A204.1 (cell line): ENCODE measurements at regions not wholly inside any gene's neighbourhood (a gene's known extent, or its start where the extent isn't known, plus 50 kb on each side); places are given as distances from the start of the nearest gene placed in this dataset.

Source experiments
- FAIRE-seq: peaks from 2 replicates; lab custom pipeline; 2012; peaks lifted over from hg19 to GRCh38; lab: Jason Lieb, UNC

DNA sequence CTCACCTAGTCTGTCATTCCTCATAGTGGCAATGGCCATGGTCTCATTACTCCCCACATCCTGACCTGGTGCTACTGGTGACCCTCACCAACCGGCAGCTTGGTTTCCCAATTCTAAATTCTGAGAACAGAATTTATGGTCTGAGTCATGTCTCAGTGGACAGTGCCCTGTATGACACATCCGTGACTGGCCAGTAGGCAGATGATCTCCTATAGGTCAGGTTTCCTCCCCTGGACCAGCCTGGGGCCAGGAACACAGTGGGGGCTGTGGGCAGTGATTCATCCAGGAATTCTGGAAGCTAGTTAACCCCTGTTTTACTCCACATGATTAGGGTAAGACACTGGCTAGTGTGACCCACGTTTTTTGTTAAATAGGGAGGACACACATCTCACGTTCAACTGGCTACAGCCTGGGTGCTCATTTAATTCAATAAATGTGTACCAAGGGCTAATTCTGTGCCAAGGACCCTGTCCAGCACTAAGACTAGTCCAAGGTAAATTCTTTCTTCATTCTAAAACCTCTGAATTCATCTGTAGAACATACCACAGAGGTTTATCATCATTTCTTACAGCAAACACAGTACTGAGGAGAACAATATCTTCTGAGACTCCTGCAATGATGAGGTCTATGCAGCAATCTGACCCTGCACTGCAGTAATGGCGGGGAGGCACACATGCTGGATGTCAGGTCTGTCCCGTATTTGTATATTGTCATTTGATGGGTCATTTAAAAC is 249.6 kb upstream of the TBX3 start:
- no peak for FAIRE-seq

- no peak for FAIRE-seq
Measured at GRCh38 chr12:114932806-114933205, 248.8 kb upstream of the TBX3 start.

- no peak for FAIRE-seq
Measured at GRCh38 chr12:114931025-114931424, 247.1 kb upstream of the TBX3 start.

- FAIRE-seq: no peak
Measured at GRCh38 chr12:114926341-114926740, 242.4 kb upstream of the TBX3 start.

- FAIRE-seq: no peak
Measured at GRCh38 chr12:114924946-114925475, 241.0 kb upstream of the TBX3 start.

GRCh38 chr12:114921781-114922180 is 237.8 kb upstream of the TBX3 start:
- FAIRE-seq: no peak

DNA sequence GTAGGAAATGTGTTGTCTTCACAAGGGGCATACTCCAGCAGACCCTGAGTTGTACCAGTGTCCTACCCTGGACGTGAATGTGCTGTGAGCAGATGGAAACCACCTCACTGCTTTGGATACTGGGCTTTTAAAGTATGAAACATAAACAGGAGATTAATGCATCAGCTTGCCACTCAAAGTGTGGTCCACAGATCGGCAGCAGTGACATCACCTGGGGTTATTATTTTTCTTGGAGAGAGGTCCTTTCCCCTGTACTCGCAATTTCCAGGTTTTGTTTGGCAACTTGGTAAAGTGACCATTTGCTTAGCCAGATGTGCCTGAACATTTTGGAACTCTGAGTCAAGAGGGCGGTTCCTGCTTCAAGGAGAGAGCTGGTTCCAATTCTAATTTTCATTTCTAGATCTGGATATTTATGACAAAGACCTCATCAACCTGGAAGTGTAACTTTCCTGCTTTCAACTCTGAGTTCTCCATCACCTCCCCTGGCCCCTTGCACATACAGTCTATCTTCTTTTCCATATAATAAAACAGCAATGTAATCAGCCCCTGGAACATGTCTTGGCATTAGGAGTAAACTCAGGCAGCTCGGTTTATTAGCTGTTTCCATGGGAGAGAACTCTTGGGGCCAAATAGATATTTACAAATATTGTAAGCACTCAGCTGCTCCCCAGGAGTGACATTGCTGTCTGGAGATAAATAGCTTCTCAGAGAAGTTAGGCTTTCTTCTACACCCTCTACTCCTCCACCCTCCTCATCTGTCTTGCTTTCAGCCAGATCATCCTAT is 237.0 kb upstream of the TBX3 start:
- no peak for FAIRE-seq

DNA sequence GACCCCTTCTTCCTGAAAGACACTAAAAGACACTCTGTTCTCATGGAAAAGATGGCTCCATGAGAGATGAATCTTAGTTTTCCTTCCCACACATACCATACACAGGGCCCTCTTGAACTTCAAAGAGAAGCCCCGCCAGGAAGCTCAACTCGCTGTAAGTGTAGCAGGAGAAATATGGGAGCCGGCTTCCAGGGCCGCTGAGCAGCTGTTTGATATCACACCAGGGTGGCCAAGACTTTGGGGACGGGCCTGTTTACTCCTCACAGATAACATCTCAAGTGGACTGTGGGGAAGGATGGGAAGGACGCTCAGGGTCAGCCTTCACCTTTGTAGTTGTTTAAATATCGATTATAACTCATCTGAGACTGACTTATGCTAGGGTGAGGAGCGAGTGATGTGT is 235.5 kb upstream of the TBX3 start:
- no peak for FAIRE-seq

- FAIRE-seq: no peak
Measured at GRCh38 chr12:114918535-114919233, 234.7 kb upstream of the TBX3 start.

- no peak for FAIRE-seq
Measured at GRCh38 chr12:114917953-114918352, 234.0 kb upstream of the TBX3 start.

- no peak for FAIRE-seq
Measured at GRCh38 chr12:114917307-114917706, 233.3 kb upstream of the TBX3 start.

DNA sequence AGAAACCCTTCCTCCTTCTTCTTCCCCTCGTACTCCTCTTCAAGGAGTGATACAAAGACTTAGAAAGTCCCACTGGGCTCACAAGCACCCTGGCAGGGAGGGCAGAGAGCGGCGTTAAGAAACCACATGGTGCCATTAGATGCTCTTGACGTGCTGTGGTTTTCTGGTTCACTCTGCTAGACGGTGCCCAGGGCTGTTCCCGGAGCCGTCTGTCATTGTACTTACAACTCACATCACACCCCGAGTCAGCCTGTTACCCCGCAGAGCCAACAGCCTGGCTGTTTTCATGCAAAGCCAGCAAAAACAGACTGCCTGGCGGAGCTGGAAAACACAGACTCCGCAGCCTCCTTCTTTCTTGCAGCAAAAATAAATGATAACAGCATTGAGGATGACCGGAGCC is 232.6 kb upstream of the TBX3 start:
- no peak for FAIRE-seq

DNA sequence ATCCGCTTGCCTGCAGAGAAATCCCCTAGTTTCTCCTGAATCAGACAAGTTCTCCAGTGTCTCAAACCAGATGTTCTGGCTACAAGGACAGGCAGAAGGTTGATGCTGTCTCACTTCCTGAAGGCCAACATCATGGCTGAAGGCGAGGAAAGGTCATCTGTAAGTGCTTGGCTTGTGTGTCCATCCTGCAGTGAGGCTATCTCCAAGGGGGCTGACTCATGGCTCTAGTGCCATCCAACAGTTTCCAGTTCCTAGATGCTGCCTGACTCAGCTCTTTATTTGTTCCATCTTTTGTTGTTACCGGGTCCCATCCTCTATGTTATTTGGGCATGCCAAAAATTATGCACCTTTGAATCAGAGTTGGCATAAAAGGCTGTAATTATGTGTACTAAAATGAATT is 232.1 kb upstream of the TBX3 start:
- FAIRE-seq: no peak

DNA sequence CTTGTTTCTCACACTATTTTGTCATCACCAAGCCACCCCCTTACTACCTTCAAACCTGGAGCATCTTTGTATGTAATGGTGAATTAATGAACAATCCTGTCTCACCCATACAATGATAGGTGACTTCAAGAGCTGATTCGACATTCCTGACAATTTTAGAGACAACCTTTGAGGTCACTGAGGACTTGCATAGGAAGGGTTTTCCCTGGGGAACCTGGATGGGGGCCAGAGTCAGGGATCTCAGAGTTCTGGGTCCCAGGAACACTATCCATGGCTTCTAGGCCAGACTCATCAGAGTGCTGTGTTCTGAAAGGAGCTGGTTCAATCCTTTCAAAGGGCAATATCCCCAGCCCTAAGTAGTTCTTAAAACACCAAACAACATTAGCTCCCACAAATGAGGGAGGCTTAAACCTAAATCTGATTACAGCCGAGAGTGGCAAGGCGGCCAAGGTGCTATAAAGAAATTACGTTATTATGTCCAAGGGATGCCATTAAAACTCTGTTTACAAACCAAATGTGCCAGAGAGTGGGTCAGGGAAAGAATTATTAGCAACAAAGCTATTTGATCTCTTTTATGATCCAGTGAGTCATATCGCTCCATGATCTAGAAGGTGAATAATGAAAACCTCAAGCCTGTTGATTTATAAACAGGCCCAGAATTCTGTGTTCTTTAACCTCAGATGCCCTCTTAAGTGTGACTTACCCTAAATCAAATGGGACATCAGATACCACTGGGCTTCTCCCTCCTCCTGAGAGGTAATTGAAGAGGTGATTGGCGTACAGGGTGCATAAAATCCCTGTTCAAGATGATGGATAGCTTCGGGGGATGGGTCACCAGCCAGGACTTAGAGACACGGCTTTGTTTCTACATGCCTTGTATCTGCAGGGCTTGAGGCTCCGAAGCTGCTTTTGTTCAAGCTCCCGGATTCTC is 230.2 kb upstream of the TBX3 start:
- no peak for FAIRE-seq

DNA sequence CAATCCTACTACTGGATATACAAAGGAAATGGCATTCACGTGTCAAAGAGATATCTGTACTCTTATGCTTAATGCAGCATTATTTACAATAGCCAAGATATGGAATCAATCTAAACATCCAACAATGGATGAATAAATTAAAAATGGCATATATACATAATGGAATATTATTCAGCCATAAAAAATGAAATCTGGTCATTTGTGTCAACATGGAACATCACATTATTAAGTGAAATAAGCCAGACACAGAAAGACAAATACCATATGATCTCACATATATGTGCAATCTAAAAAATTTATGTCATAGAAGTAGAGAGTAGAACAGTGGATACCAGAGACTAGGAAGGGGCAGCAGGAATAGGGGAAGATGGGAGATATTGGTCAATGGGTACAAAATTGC is 228.8 kb upstream of the TBX3 start:
- FAIRE-seq: no peak

DNA sequence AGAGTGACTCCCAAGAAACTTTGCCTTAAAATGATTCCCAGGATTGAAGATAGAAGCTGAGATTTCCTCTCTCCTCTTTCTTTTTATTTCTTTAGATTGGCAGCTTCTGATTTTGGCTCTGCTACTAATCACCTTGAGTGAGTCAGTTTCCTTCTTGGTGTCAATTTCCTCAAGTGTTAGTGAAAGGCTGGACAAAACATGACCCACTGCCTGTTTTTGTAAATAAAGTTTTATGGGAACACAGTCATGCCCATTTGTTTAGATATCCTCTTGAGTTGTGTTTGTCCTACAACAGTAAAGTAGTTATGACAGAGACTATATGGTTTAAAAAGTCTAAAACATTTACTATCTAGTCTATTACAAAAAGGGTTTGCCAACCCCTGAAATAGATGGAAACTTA is 227.2 kb upstream of the TBX3 start:
- no peak for FAIRE-seq

GRCh38 chr12:114904254-114905003 is 220.5 kb upstream of the TBX3 start:
- FAIRE-seq: no peak

DNA sequence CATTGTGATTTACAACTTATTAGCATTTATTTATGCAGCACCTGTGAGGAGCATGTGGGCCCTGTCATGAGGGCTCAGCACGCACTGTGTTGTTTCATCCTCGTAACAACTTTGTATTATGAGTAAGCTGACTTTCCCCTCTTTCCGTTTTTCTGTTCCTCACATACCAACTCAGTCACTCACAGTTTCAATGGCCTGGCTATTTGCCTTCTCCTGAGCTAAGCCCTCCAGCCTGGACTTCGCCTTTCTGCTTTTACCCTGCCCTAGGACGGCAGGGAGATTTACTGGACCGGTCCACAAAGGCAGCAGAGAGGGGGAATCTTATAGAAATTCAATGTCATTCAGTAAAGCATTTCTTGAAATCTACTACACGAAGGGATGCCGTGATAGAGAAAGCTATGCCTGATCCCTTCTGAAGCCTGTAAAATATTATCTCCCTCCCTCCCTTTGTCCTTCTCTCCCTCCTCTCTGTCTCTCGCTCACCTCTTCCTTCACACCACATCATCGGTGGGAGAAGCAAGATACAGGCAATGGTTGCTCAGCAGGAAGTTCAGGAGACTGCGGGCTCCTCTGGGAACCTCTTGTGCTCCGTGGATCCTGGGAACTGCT is 219.2 kb upstream of the TBX3 start:
- no peak for FAIRE-seq

- FAIRE-seq: no peak
Measured at GRCh38 chr12:114902665-114903064, 218.7 kb upstream of the TBX3 start.

DNA sequence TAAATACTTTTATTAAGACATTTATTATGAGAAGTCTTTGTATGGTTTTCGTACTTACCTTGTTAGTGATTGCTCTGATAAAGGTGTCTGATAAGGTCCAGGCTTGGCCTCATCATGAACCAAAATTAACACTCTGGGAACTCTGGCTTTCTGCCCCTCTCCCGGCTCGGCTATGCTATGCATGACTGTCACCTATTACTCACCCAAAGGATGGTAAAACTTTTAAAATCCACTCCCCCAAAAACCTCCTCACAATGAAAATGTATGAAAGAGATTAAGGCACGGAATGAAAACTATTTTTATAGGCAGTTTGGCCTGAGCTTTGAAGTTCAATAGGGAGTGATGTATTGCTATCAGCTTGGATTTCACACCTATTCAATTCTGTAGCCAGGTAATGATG is 217.3 kb upstream of the TBX3 start:
- FAIRE-seq: no peak

DNA sequence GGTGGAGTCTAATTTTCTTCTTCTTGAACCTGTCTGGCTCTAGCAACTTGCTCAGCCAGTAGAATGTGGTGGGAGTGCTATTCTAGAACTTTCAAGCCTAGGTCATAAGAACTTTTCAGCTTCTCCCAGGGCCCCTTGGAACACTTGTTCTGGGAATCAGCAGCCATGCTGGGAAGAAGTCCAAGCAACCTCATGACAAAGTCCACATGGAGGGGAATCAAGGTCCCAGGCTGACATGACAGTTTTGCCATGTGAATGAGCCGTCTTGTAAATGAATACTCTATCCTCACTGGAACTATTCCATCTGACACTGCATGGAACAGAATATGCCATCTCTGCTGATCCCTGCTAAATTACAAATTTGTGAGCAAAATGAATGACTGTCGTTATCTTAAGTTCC is 214.2 kb upstream of the TBX3 start:
- no peak for FAIRE-seq
